Fibroblast of pulmonary artery (primary cell): ENCODE measurements at regions not wholly inside any gene's neighbourhood (a gene's known extent, or its start where the extent isn't known, plus 50 kb on each side); places are given as distances from the start of the nearest gene placed in this dataset.
"Not testable (repeated sequence)": the region's sequence is repeated elsewhere in the genome, so short reads cannot be mapped to it uniquely, and the experiment has no call there.

Experiments used
- DNase-seq: peaks from one replicate; pipeline ENCODE4 v3.0.0-alpha.2; 2010; ENCODE audit warnings: low read depth
- H3K4me3 ChIP-seq: replicated peaks from 2 replicates; pipeline ENCODE4 v1.5.1; 2011; ENCODE audit warnings: low read depth, mild to moderate bottlenecking, control low read depth, low read length, moderate library complexity
- CTCF ChIP-seq: IDR thresholded peaks from 2 replicates; pipeline ENCODE4 v1.5.1; 2011; ENCODE audit warnings: mild to moderate bottlenecking, control low read depth, low read length, inconsistent platforms; ENCODE audit errors: missing control alignments

GRCh38 chr16:9658586-9658985, 523.6 kb downstream of the GRIN2A start:
- no peak for TF ChIP-seq CTCF
- no peak overlapping the region for H3K4me3 ChIP-seq
- DNase-seq, result no peak

GRCh38 chr16:9660898-9661297, 521.3 kb downstream of the GRIN2A start:
- TF ChIP-seq CTCF, result no peak
- no peak for DNase-seq
- H3K4me3 ChIP-seq, result no peak overlapping the region

GRCh38 chr16:9661336-9662017, 520.8 kb downstream of the GRIN2A start:
- no peak for DNase-seq
- H3K4me3 ChIP-seq, result no peak overlapping the region

GRCh38 chr16:9663588-9663987, 518.6 kb downstream of the GRIN2A start:
- no peak overlapping the region for H3K4me3 ChIP-seq
- TF ChIP-seq CTCF, result no peak
- DNase-seq, result no peak

More at GRCh38 chr16:9661336-9662017, 520.8 kb downstream of the GRIN2A start:
- TF ChIP-seq CTCF, result no peak

GRCh38 chr16:9665851-9666271, 516.4 kb downstream of the GRIN2A start:
- no peak overlapping the region for H3K4me3 ChIP-seq
- no peak for TF ChIP-seq CTCF
- no peak for DNase-seq

GRCh38 chr16:9666834-9667480, 515.3 kb downstream of the GRIN2A start:
- DNase-seq, result no peak
- H3K4me3 ChIP-seq, result no peak overlapping the region
- no peak for TF ChIP-seq CTCF

GRCh38 chr16:9670033-9670432, 512.2 kb downstream of the GRIN2A start:
- no peak overlapping the region for H3K4me3 ChIP-seq

GRCh38 chr16:9670616-9671015, 511.6 kb downstream of the GRIN2A start:
- DNase-seq, result not testable (repeated sequence)

More at GRCh38 chr16:9670033-9670432, 512.2 kb downstream of the GRIN2A start:
- no peak for TF ChIP-seq CTCF
- no peak for DNase-seq

GRCh38 chr16:9676560-9677300, 505.5 kb downstream of the GRIN2A start:
- not testable (repeated sequence) for H3K4me3 ChIP-seq, DNase-seq

More at GRCh38 chr16:9670616-9671015, 511.6 kb downstream of the GRIN2A start:
- H3K4me3 ChIP-seq, result not testable (repeated sequence)
